ENCODE measurements at regions not wholly inside any gene's neighbourhood (a gene's known extent, or its start where the extent isn't known, plus 50 kb on each side); places are given as distances from the start of the nearest gene placed in this dataset.
A peak's percentile ranks its signal among the peaks of the same experiment; 100 is the strongest.

- DNase-seq (ENCODE audit: low read depth) = no peak
Observed at GRCh38 chr16:49024896-49025295, 256.7 kb downstream of the CBLN1 start.

- no peak for DNase-seq (ENCODE audit: low read depth)
Observed at GRCh38 chr16:49024016-49024415, 257.6 kb downstream of the CBLN1 start.

GRCh38 chr16:49023050-49023449, 258.6 kb downstream of the CBLN1 start:
- peak; percentile 71 for DNase-seq (ENCODE audit: low read depth)

GRCh38 chr16:49022351-49022963, 259.2 kb downstream of the CBLN1 start:
- no peak for DNase-seq (ENCODE audit: low read depth)

GRCh38 chr16:49021136-49021535, 260.5 kb downstream of the CBLN1 start:
- peak; percentile 57 for DNase-seq (ENCODE audit: low read depth)

GRCh38 chr16:49020436-49020835, 261.2 kb downstream of the CBLN1 start:
- no peak for DNase-seq (ENCODE audit: low read depth)

GRCh38 chr16:49019831-49020230, 261.8 kb downstream of the CBLN1 start:
- peak; percentile 18 for DNase-seq (ENCODE audit: low read depth)

- peak; percentile 50 for DNase-seq (ENCODE audit: low read depth)
Observed at GRCh38 chr16:49019081-49019633, 262.5 kb downstream of the CBLN1 start.

GRCh38 chr16:49018259-49018931, 263.2 kb downstream of the CBLN1 start:
- no peak for DNase-seq (ENCODE audit: low read depth)

- no peak for DNase-seq (ENCODE audit: low read depth)
Observed at GRCh38 chr16:49017501-49017900, 264.1 kb downstream of the CBLN1 start.

- DNase-seq (ENCODE audit: low read depth) = no peak
Observed at GRCh38 chr16:49016461-49016860, 265.2 kb downstream of the CBLN1 start.

GRCh38 chr16:49015225-49015592, 266.4 kb downstream of the CBLN1 start:
- DNase-seq (ENCODE audit: low read depth) = no peak

- DNase-seq (ENCODE audit: low read depth) = no peak
Observed at GRCh38 chr16:49014277-49015224, 267.1 kb downstream of the CBLN1 start.

GRCh38 chr16:49013727-49014080, 267.9 kb downstream of the CBLN1 start:
- no peak for DNase-seq (ENCODE audit: low read depth)

GRCh38 chr16:49012961-49013726, 268.5 kb downstream of the CBLN1 start:
- peak; percentile 17 for DNase-seq (ENCODE audit: low read depth)

GRCh38 chr16:49011901-49012300, 269.7 kb downstream of the CBLN1 start:
- no peak for DNase-seq (ENCODE audit: low read depth)

- no peak for DNase-seq (ENCODE audit: low read depth)
Observed at GRCh38 chr16:49010879-49011278, 270.8 kb downstream of the CBLN1 start.

GRCh38 chr16:49010396-49010795, 271.2 kb downstream of the CBLN1 start:
- DNase-seq (ENCODE audit: low read depth) = no peak

GRCh38 chr16:49009204-49009603, 272.4 kb downstream of the CBLN1 start:
- DNase-seq (ENCODE audit: low read depth) = no peak

GRCh38 chr16:49003992-49004391, 277.6 kb downstream of the CBLN1 start:
- peak; percentile 37 for DNase-seq (ENCODE audit: low read depth)

- DNase-seq (ENCODE audit: low read depth) = no peak
Observed at GRCh38 chr16:49003022-49003421, 278.6 kb downstream of the CBLN1 start.

- DNase-seq (ENCODE audit: low read depth) = no peak
Observed at GRCh38 chr16:49000594-49000993, 281.0 kb downstream of the CBLN1 start.

All from RPMI7951 (cell line).